GM18870 (cell line): ENCODE measurements at regions not wholly inside any gene's neighbourhood (a gene's known extent, or its start where the extent isn't known, plus 50 kb on each side); places are given as distances from the start of the nearest gene placed in this dataset.

Experiments
- ATAC-seq: cut with Tn5 transposase; IDR thresholded peaks from one replicate; pipeline ENCODE4 v1.9.1; 2021; ENCODE audit warnings: moderate library complexity; ENCODE audit not compliant: unreplicated experiment

GRCh38 chr1:218967836-218968235 lies 205.8 kb upstream of the LYPLAL1 start:
- no peak for ATAC-seq

- ATAC-seq, result no peak
These were observed 204.7 kb upstream of the LYPLAL1 start for GRCh38 chr1:218969006-218969405.

GRCh38 chr1:218970397-218970990 lies 203.2 kb upstream of the LYPLAL1 start:
- ATAC-seq, result no peak

- no peak for ATAC-seq
These were observed 202.5 kb upstream of the LYPLAL1 start for GRCh38 chr1:218971156-218971555.

GRCh38 chr1:218980881-218981280 lies 192.8 kb upstream of the LYPLAL1 start:
- ATAC-seq, result no peak

GRCh38 chr1:218982482-218982881 lies 191.2 kb upstream of the LYPLAL1 start:
- ATAC-seq, result no peak

GRCh38 chr1:218983433-218983832 lies 190.2 kb upstream of the LYPLAL1 start:
- ATAC-seq, result no peak

GRCh38 chr1:218983848-218984247 lies 189.8 kb upstream of the LYPLAL1 start:
- ATAC-seq, result no peak

GRCh38 chr1:218985424-218985984 lies 188.2 kb upstream of the LYPLAL1 start:
- no peak for ATAC-seq

- no peak for ATAC-seq
These were observed 186.9 kb upstream of the LYPLAL1 start for GRCh38 chr1:218986816-218987215.

GRCh38 chr1:218990019-218990418 lies 183.7 kb upstream of the LYPLAL1 start:
- no peak for ATAC-seq

GRCh38 chr1:218991089-218991488 lies 182.6 kb upstream of the LYPLAL1 start:
- no peak for ATAC-seq

- ATAC-seq, result no peak
These were observed 179.1 kb upstream of the LYPLAL1 start for GRCh38 chr1:218994615-218995014.

- ATAC-seq, result no peak
These were observed 178.5 kb upstream of the LYPLAL1 start for GRCh38 chr1:218995091-218995665.

GRCh38 chr1:218996362-218996761 lies 177.3 kb upstream of the LYPLAL1 start:
- no peak for ATAC-seq

- ATAC-seq, result no peak
These were observed 173.7 kb upstream of the LYPLAL1 start for GRCh38 chr1:219000005-219000404.

GRCh38 chr1:219000631-219001030 lies 173.0 kb upstream of the LYPLAL1 start:
- ATAC-seq, result no peak

GRCh38 chr1:219010720-219011119 lies 163.0 kb upstream of the LYPLAL1 start:
- no peak for ATAC-seq

GRCh38 chr1:219020386-219020785 lies 153.3 kb upstream of the LYPLAL1 start:
- no peak for ATAC-seq

GRCh38 chr1:219020846-219021245 lies 152.8 kb upstream of the LYPLAL1 start:
- ATAC-seq, result no peak

GRCh38 chr1:219027146-219027673 lies 146.5 kb upstream of the LYPLAL1 start:
- ATAC-seq, result no peak

GRCh38 chr1:219031809-219032208 lies 141.9 kb upstream of the LYPLAL1 start:
- ATAC-seq, result no peak
